Spleen (tissue), 7 donors: ENCODE measurements at regions not wholly inside any gene's neighbourhood (a gene's known extent, or its start where the extent isn't known, plus 50 kb on each side); places are given as distances from the start of the nearest gene placed in this dataset.

Experiments
- POLR2A ChIP-seq, 3 donors: fragments of 450-650 bp; IDR thresholded peaks; one replicate each; pipeline ENCODE4 v1.5.1; 2017; ENCODE audit warnings: antibody characterized with exemption in 3 of 3, mild to moderate bottlenecking in 1 of 3
- POLR2AphosphoS5 ChIP-seq, 3 donors: sonication (generic); formaldehyde crosslinking; IDR thresholded peaks; one replicate each; pipeline ENCODE4 v1.5.1; 2017; ENCODE audit warnings: antibody characterized with exemption in 3 of 3
- TF ChIP-seq, protein P1 (sequence below), 11 experiments: fragments of 200-600 bp in 7 of 11; fragments of 450-650 bp in 4 of 11; sonication (generic) in 4 of 11; IDR thresholded peaks in 8 of 11; conservative IDR thresholded peaks in 3 of 11; 1 replicate in 7 of 11; 2 replicates in 4 of 11; pipeline versions ENCODE4 v1.4.0 to v1.8.0; 2016 to 2021; ENCODE audit warnings: antibody characterized with exemption in 11 of 11, inconsistent platforms in 4 of 11, mild to moderate bottlenecking in 1 of 11
- donor health status: DM: no; HTN: no; CAD: no; lungs with moderate emphysema.
- donor health status: DM: no; HTN: no; CAD: no.
- donor health status: DM: no; HTN: no; CAD: no.

GRCh38 chr7:96414931-96415292 lies 93.0 kb upstream of the SLC25A13 start:
- TF ChIP-seq, protein P1, sequence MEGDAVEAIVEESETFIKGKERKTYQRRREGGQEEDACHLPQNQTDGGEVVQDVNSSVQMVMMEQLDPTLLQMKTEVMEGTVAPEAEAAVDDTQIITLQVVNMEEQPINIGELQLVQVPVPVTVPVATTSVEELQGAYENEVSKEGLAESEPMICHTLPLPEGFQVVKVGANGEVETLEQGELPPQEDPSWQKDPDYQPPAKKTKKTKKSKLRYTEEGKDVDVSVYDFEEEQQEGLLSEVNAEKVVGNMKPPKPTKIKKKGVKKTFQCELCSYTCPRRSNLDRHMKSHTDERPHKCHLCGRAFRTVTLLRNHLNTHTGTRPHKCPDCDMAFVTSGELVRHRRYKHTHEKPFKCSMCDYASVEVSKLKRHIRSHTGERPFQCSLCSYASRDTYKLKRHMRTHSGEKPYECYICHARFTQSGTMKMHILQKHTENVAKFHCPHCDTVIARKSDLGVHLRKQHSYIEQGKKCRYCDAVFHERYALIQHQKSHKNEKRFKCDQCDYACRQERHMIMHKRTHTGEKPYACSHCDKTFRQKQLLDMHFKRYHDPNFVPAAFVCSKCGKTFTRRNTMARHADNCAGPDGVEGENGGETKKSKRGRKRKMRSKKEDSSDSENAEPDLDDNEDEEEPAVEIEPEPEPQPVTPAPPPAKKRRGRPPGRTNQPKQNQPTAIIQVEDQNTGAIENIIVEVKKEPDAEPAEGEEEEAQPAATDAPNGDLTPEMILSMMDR (IDR thresholded peaks at IDR 0.05 in 8 of 11, conservative IDR thresholded peaks at IDR 0.05 in 3 of 11): peak in 8 of 11 experiments; percentile 17 to 40 (median 28)
- TF ChIP-seq POLR2A (IDR thresholded peaks at IDR 0.05) (no peak), POLR2AphosphoS5 (IDR thresholded peaks at IDR 0.05) (no peak)
